GM19395 (cell line): ENCODE measurements at regions not wholly inside any gene's neighbourhood (a gene's known extent, or its start where the extent isn't known, plus 50 kb on each side); places are given as distances from the start of the nearest gene placed in this dataset.
"Not testable (repeated sequence)": the region's sequence is repeated elsewhere in the genome, so short reads cannot be mapped to it uniquely, and the experiment has no call there.

ENCODE experiments used
- ATAC-seq: cut with Tn5 transposase; IDR thresholded peaks from one replicate; pipeline ENCODE4 v1.9.1; 2021; ENCODE audit warnings: mild to moderate bottlenecking, moderate library complexity; ENCODE audit not compliant: unreplicated experiment

DNA sequence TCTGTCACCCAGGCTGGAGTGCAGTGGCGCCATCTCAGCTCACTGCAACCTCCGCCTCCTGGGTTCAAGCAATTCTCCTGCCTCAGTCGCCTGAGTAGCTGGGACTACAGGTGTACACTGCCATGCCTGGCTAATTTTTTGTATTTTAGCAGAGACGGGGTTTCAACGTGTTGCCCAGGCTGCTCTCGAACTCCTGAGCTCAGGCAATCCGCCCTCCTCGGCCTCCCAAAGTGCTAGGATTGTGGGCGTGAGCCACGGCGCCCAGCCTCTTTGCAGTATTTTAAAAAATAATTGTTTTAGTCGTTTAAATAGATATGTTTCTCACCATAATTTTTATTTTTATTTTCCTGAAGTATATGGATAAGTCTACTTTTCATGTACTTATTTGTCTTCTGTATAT is 452.9 kb upstream of the SPTLC3 start:
- not testable (repeated sequence) for ATAC-seq

DNA sequence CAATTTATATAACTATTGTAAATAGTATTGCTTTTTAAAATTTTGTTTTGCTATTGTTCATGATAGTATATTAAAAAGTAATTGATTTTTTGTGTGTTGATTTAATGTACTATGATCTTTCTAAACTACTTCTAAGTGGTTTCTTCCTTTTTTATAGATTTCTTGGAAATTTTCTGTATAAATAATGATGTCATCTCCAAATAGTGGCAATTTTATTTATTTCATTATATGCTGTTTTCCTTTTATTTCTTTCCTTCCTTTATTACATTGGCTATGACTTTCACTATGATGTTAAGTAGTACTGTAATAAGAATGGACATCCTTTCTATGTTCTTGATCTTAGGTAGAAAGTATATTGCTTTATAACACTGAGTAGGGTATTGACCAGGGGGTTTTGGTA is 451.5 kb upstream of the SPTLC3 start:
- no peak for ATAC-seq

DNA sequence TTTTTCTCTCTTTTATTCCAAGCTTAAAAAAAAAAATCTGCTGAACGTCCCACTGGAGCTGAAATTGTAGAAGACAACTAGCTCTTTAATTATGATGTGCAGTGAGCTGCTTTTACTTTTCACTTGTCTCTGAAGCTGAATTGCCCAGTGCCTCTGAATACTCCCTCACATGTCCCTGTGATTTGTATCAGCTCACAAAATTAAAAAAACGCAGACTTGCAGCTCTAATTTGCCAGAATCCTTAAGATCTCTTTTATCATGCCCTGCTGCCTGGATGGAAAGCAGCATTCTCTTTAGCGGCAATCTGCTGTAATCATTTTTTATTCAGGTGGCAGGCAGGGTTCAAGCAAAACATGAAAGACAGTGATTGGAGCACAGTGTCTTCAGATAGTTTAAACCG is 443.8 kb upstream of the SPTLC3 start:
- no peak for ATAC-seq

DNA sequence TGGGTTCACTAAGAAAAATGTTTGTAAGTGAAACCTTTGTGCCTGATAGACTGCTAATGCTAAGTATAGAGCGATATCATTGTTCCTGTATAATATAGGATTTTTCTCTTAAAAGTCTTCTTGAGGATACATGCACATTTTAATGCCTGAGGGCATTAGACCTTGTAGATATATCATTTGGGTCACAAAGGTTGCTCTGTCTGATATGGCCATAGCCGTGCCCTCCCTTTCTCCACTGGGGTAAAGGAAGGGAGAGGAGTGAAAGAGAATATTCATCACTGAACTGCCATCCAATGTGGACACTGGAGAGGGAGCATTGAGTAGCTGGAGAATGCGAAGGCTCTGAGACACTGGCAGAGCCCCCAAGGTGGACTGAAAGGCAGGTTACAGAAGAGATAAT is 442.2 kb upstream of the SPTLC3 start:
- ATAC-seq = no peak

DNA sequence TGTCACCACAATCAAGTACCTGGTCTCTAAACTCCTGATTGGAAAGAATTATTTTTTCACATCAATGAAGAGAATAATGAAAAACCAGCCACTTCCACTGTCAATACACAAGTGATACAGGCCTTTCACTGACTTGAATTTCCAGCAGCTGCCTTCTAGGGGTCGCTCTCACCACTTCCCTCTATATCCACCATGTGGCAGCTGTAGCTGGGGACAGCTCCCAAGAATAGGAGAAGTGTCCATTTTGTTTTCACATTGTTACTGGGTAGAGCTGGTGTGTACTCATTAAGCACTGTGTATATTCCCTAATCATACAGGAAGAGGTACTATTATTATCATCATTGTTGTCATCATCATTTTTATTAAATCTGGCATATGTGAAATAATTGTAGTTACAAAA is 438.4 kb upstream of the SPTLC3 start:
- no peak for ATAC-seq

DNA sequence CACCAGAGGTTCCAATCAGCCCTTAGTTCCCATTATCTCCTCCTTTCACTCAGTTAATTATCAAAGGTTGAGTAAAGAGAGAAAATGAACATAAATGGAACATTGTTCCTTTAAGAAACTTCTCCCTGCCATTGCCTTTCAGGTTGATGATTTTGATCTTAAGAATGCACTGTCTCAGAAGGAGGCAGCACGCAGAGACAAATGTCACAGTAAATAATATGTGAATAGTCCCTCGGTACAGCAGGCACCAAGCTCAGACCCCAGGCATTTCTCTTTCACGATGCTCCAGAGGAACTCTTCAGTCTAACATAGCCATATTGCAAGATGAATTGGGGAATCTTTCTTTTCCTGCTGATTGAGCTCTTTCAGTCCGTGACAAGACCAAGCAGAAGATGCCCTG is 435.3 kb upstream of the SPTLC3 start:
- no peak for ATAC-seq

DNA sequence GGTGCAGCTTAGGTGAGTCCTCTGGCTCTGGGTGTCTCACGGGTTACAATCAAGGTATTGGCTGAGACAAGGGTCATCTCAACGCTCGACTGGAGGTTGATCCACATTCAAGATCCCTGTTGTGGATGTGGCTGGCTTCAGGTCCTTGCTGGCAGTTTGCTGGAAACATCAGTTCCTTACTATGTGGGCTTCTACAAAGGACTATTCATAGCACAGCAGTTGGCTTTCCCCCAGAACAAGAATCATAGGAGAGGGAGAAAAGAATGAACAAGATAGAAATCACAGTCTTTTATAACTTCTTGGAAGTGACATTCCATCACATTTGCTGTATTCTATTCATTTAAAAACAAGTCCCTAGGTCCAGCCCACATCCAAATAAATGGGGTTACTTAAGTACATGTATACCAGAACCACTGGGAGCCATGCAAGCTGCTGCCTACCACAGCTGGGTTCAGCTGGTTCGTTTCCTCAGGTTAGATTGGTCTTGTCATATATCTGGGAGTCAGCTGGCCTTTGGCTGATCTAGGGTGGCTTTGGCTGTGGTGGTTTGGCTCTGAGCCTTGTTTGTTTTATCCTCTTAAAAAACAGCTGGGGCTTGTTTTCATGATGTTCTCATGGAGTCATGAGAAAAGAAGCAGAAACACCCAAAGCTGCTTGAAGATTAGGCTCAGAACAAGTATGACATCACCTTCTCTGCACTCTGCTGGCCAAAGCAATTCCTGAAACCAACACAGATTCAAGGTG is 433.2 kb upstream of the SPTLC3 start:
- no peak for ATAC-seq

DNA sequence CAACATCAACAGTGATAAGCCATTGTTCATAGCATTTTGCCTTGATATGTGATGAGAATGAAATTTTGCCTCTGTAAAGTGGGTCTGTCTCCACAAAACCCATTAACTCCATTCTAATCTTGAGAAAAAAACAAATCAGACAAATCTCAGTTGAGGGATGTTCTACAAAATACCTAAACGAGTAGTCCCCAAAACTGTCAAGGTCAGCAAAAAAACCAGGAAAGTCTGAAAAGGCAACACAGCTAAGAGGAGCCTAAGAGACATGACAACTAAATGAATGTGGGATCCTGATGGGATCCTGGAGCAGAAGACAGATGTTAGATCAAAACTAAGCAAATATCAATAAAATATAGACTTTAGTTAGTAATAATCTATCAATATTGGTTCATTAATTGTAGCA is 431.6 kb upstream of the SPTLC3 start:
- ATAC-seq = no peak

DNA sequence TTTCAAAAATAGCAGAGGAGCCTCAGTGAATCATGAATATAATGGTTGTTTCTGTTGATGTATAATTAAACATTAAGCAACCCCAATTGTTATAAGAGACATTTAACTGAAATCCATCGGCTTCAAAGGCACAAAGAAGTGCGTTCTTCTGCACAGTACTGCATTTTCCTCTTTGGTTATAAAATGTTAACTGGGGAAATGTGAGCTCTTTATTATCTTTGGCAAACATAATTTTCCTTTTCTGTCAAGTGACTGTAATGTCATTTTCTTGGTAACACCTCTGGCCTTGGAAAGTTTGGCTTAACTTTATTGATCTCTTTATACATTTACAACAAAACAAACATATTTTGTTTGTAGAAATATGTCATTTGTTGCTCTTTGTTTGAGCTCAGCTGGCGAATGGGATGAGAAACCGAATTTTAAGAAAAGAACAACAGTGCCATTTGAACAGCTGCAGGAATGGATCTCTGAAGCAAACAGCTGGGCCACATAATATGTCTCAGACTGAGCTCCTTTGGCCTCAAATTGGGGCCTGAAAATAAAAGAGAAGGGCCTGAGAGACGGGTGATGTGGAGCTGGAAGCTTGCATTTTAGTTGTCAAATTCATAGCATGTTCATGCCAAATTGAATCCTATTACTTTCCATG is 427.0 kb upstream of the SPTLC3 start:
- no peak for ATAC-seq

DNA sequence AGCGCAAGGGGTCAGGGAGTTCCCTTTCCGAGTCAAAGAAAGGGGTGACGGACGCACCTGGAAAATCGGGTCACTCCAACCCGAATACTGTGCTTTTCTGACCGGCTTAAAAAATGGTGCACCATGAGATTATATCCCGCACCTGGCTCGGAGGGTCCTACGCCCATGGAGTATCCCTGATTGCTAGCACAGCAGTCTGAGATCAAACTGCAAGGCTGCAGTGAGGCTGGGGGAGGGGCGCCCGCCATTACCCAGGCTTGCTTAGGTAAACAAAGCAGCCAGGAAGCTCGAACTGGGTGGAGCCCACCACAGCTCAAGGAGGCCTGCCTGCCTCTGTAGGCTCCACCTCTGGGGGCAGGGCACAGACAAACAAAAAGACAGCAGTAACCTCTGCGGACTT is 426.1 kb upstream of the SPTLC3 start:
- ATAC-seq = not testable (repeated sequence)

DNA sequence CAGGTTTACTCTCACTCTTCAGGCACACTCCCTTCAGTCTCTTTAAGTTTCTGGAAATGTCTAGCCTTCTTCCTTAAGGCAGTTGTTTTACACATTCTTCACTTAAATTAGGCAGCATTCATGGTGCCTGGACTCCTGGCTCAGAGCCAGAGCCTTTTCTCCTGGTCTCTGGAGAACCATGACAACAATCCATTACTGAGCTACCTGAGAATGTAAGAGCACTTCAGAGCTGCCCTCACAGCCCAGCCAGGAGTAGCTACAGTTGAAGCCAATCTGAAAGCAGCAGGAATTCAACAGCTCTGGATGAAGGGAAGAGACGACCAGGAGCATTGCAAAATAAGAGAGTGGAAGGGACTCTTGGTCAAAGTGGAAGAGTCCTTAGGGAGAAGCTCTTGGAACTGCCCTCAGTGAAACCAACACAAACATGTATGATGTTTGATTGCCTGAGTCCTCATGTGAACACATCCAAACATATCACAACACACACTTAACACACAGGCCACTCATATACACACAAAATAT is 416.8 kb upstream of the SPTLC3 start:
- no peak for ATAC-seq

DNA sequence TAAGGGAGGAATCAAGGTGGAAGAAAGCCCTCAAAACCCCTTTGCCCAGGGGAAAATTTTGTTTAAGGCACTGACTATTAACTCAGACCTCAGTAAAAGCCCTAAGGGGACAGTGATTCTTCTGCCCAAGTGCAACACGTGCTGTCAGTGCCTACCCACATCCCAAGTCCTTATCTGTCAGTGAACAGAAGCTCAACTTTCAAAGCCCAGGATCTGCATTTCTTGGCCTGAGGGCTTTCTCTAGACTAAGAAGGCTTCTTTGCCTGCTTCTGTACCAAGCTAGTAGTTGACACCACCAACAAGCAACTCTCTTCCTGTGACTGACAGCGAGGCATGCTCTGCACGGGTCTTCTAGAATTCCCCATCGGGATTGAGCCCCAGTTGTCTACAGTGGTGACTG is 416.0 kb upstream of the SPTLC3 start:
- no peak for ATAC-seq

DNA sequence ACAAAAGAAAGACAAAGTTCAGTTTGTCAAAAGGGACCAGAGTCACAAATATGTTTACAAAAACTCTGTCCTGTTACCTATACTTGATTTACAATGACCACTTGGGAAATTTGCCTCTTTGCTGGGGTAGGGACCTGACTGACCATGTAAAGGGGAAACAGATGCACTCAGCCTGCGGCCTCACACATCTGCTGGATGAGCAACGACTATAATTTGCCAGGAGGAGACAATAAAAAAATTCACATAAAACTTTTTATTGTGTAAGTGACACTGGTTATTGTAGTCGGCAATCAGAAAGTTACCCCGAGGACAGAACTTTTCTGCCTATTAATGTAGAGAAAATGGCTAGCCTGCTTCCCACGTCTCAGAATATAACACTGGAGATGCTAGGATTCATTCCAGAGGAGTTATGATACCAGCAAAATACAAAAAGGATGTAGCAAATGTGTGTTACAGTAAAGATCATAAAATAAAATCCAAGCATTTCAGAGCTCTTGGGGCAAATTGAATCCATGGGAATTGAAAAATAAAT is 415.4 kb upstream of the SPTLC3 start:
- no peak for ATAC-seq

DNA sequence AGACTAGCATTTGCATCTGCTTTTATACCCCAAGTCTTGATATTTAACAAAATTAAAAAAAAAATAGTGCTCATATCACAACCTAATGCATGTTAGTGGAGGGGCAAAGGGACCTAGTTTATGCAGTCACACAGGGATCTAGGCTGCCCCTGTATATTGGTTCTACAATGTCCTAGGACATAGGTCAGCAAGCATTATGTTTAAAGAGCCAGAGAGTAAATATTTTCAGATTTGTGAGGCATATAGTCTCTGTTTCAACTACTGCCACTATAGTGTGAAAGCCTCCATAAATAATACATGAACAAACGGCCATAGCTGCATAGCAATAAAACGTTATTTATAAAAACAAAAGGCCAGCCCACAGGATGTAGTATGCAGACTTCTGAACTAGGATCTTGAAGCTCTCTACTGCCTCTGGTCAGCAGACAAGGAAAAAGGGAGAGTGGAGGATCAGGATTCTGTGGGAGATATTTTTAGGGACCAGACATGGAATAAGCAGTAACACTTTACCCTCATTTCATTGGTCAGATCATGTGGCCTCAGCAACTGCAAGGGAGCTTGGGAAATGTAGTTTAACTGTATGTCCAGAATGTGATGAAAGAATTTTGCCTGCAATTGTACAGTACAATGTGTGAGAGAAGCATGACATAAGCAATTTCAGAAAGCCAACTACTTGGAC is 414.2 kb upstream of the SPTLC3 start:
- ATAC-seq = no peak

DNA sequence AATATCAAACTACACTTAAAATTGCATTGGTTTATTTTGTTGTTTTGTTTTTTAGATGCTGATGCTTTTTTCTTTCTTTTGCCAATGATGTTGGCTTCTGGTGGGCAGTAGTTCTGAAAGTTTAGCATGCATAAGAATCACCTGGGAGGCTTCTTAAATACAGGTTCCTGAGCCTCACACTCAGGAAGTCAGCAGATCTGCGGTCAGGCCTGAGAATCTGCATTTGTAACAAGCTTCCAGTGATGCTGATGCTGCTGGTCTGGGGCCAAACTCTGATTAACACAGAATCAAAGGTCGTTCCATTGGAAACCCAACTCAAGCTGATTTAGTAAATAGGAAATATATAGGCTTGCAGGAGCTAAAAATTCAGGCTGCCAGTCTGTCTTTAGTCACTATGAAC is 412.9 kb upstream of the SPTLC3 start:
- no peak for ATAC-seq

DNA sequence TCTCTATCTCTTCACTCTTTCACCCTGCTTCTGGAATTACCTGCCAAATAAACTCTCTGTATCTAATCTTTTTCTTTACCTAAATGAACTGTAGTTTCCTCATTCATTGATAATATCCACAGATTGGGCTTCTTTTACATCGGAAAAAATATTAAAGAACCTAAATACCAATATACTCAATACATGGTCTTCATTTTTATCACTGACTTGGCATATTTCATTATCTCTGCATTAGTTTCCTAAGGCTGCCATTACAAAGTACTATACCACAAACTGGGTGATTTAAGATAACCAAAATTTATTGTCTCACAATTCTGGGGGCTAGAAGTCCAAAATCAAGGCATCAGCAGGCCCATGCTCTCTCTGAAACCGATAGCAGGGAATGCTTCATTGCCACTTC is 411.9 kb upstream of the SPTLC3 start:
- no peak for ATAC-seq

DNA sequence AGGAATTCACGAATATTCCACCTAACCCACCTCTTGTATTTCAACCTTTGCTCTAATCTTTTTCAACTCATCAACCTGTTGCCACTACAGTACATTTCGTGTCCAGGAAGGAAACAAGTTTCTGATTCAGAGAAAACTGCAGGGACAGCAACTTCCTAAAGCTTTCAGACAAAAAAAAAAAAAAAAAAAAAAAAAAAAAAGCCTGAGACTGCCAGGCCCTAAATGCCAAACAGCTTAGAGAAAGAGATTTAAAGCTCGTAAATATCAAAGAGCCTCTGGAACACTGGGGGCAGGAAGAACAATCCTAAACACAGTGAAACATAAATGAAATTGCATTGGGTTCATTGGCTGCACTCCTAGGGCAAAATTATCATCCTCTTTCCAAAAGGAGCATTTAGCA is 411.2 kb upstream of the SPTLC3 start:
- ATAC-seq = no peak

DNA sequence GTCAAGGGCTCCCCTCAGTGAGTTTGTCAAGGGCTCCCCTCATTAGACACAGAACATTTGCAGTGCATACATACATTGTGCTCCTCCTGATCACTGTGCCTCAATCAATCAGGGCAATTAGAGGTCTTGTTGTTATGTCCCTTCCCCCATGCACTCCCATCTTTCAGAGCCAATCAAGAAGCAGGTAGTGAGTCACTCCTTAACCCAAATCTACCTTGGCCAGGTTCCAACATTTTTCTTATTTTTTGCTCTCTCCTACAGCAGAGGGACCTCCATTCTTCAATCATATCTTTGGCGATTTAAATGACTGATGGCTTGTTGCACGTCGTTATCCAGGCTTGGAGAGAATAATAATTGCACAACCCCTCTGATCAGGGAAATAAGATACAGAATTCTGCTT is 409.9 kb upstream of the SPTLC3 start:
- no peak for ATAC-seq

DNA sequence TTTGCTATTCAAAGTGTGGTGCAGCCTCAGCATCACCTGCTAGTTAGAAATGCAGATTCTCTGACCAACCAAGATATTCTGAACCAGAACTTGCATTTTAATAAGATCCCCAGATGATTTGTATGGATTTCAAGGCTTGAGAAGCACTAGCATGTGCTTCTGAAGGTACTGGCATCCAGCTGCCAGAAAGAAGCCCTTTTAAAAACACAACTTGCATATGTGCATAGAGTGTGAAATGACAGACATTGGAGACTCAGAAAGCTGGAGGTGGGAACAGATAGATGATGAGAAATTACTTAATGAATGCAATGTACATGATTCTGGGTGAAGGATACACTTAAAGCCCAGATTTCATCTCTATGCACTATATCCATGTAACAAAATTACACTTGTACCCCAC is 409.3 kb upstream of the SPTLC3 start:
- ATAC-seq = no peak

DNA sequence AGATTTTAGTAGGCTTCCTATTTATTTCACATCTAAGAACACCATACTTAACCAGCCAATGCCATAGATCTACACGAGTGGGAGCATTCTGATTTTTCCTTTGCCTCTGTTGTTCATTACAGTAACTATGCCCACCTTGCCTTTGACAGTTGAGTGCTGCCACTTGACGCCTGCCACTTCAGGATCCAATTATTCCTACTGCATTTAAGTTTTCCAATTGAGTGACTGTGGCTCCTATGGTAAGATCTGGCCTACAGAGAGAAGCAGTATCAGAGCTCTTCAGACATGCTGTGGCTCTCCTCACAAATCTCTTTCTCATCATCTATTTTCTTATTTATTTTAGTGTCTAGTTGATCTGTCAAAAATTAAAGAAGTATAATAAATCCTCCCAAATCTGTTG is 403.0 kb upstream of the SPTLC3 start:
- no peak for ATAC-seq

DNA sequence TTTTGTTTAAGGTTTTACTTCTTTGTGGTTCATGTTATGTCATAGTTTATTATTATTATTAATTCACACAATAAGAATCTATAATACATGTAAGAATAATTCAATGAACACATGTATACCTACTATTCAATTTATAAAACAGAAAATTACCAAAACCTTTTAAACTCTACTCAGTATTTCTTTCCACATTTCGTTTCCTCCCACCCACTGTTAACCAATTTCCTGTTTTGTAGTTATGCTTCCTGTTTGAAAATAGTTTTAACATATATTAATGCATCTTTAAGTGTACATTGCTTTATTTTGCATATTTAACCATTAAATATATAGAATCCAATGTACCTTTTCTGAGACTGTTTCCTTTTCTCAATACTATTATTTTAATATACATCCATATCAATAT is 397.9 kb upstream of the SPTLC3 start:
- no peak for ATAC-seq

DNA sequence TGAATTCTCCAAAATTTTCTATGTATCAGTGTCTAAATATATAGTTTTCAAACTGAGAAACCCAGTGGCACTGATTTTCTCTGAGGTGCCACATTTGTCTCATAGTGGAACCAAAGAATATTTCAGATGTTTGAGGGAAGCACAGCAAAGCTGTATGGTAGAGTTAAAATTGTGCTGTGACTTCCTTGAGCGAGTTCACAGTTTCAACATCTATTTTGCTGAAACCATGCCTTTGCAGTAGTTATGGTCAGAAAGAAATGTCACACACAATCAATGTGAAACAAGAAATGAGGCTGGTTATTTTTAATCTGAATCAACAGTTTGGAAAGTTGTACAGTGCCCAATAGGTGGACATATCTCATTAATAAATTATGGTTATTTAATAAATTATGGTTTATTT is 394.0 kb upstream of the SPTLC3 start:
- ATAC-seq = no peak
